C4-2B (cell line): ENCODE measurements at regions not wholly inside any gene's neighbourhood (a gene's known extent, or its start where the extent isn't known, plus 50 kb on each side); places are given as distances from the start of the nearest gene placed in this dataset.

ENCODE experiments used
- CTCF ChIP-seq: fragments of 450-650 bp; conservative IDR thresholded peaks from 2 replicates; pipeline ENCODE4 v1.5.1; 2017; ENCODE audit warnings: mild to moderate bottlenecking
- ZFX ChIP-seq: fragments of 450-650 bp; IDR thresholded peaks from 2 replicates; pipeline ENCODE4 v1.6.1; 2017

GRCh38 chr4:173913496-173913895 is 370.0 kb downstream of the FBXO8 start:
- no peak for TF ChIP-seq CTCF
- TF ChIP-seq ZFX: no peak
